DOHH2 (cell line): ENCODE measurements at regions not wholly inside any gene's neighbourhood (a gene's known extent, or its start where the extent isn't known, plus 50 kb on each side); places are given as distances from the start of the nearest gene placed in this dataset.
"Not testable (repeated sequence)": the region's sequence is repeated elsewhere in the genome, so short reads cannot be mapped to it uniquely, and the experiment has no call there.

ENCODE experiments used
- H3F3A ChIP-seq: fragments of 200-600 bp; sonication (generic), shearing (Covaris generic); 2 replicates; pipeline ENCODE4 v1.6.0; 2016; ENCODE audit warnings: antibody characterized with exemption, mild to moderate bottlenecking; ENCODE audit not compliant: control insufficient read depth, insufficient read depth
- H3K27ac ChIP-seq: fragments of 200-600 bp; sonication (generic); 2 replicates; pipeline ENCODE4 v1.5.1; 2014; ENCODE audit warnings: low read depth, mild to moderate bottlenecking, low read length, moderate library complexity
- H3K27me3 ChIP-seq: fragments of 200-600 bp; sonication (generic); 2 replicates; pipeline ENCODE4 v1.6.1; 2014; ENCODE audit warnings: mild to moderate bottlenecking, low read length, mixed read lengths; ENCODE audit not compliant: control insufficient read depth
- H3K36me3 ChIP-seq: fragments of 200-600 bp; sonication (generic); 2 replicates; pipeline ENCODE4 v1.6.1; 2014; ENCODE audit warnings: mild to moderate bottlenecking, low read length, moderate library complexity, mixed read lengths; ENCODE audit not compliant: control insufficient read depth
- H3K4me1 ChIP-seq: fragments of 200-600 bp; sonication (generic); 2 replicates; pipeline ENCODE4 v1.6.1; 2014; ENCODE audit warnings: mild to moderate bottlenecking, low read length, mixed read lengths; ENCODE audit not compliant: control insufficient read depth
- H3K4me2 ChIP-seq: fragments of 200-600 bp; sonication (generic); 2 replicates; pipeline ENCODE4 v1.6.0; 2014; ENCODE audit warnings: mild to moderate bottlenecking, low read length, moderate library complexity
- H3K4me3 ChIP-seq: fragments of 200-600 bp; sonication (generic); 2 replicates; pipeline ENCODE4 v1.5.1; 2014; ENCODE audit warnings: mild to moderate bottlenecking, low read length, mixed read lengths
- H3K79me2 ChIP-seq: fragments of 200-600 bp; sonication (generic); 2 replicates; pipeline ENCODE4 v1.6.1; 2014; ENCODE audit warnings: mild to moderate bottlenecking, low read length, mixed read lengths; ENCODE audit not compliant: control insufficient read depth
- H3K9me2 ChIP-seq: fragments of 200-600 bp; sonication (generic); replicated peaks from 2 replicates; pipeline ENCODE4 v1.6.1; 2014; ENCODE audit warnings: mild to moderate bottlenecking, low read length, mixed read lengths; ENCODE audit not compliant: control insufficient read depth
- H3K9me3 ChIP-seq: fragments of 200-600 bp; sonication (generic); 2 replicates; pipeline ENCODE4 v1.6.1; 2014; ENCODE audit warnings: antibody characterized with exemption, low read length, mixed read lengths; ENCODE audit not compliant: control insufficient read depth, insufficient read depth
- H4K20me1 ChIP-seq: fragments of 200-600 bp; sonication (generic); 2 replicates; pipeline ENCODE4 v1.6.0; 2014; ENCODE audit warnings: low read depth, mild to moderate bottlenecking, antibody characterized with exemption, low read length, moderate library complexity; ENCODE audit not compliant: control insufficient read depth, insufficient read depth
- CTCF ChIP-seq: fragments of 200-600 bp; sonication (generic); IDR thresholded peaks from one replicate; pipeline ENCODE4 v1.5.1; 2014; ENCODE audit warnings: antibody characterized with exemption, mild to moderate bottlenecking, low read depth, low read length; ENCODE audit not compliant: poor library complexity, severe bottlenecking
- EZH2phosphoT487 ChIP-seq: fragments of 200-600 bp; sonication (generic); IDR thresholded peaks from 2 replicates; pipeline ENCODE4 v1.6.1; 2017; ENCODE audit warnings: borderline replicate concordance, mild to moderate bottlenecking, antibody characterized with exemption, low read length, moderate library complexity, mixed read lengths

GRCh38 chr13:87553142-87553541, 118.0 kb upstream of the SLITRK5 start:
- no peaks in the 10 kb centered on the region for H3K9me3 ChIP-seq
- H3K27me3 ChIP-seq: no peaks in the 10 kb centered on the region
- no peaks in the 10 kb centered on the region for H3K79me2 ChIP-seq
- no peak for TF ChIP-seq CTCF
- no peaks in the 10 kb centered on the region for H3K36me3 ChIP-seq
- H3F3A ChIP-seq: no peaks in the 10 kb centered on the region
- H3K4me2 ChIP-seq: no peak overlapping the region
- no peak overlapping the region for H3K27ac ChIP-seq
- no peaks in the 10 kb centered on the region for H4K20me1 ChIP-seq
- H3K4me1 ChIP-seq: no peaks in the 10 kb centered on the region
- H3K9me2 ChIP-seq: no peaks in the 10 kb centered on the region
- no peak overlapping the region for H3K4me3 ChIP-seq

- Histone ChIP-seq H3K4me1 (no peaks in the 10 kb centered on the region), H4K20me1 (no peaks in the 10 kb centered on the region), H3K9me3 (no peaks in the 10 kb centered on the region), H3K9me2 (no peaks in the 10 kb centered on the region), H3K4me3 (no peak overlapping the region), H3K79me2 (no peaks in the 10 kb centered on the region), H3K4me2 (no peak overlapping the region), H3K27me3 (no peaks in the 10 kb centered on the region), H3F3A (no peaks in the 10 kb centered on the region), H3K27ac (no peak overlapping the region), H3K36me3 (no peaks in the 10 kb centered on the region)
- no peak for TF ChIP-seq CTCF
These were observed 117.1 kb upstream of the SLITRK5 start for GRCh38 chr13:87554045-87554444.

GRCh38 chr13:87557788-87558187, 113.4 kb upstream of the SLITRK5 start:
- Histone ChIP-seq H3K27ac (no peak overlapping the region), H3K4me1 (no peaks in the 10 kb centered on the region), H3K4me2 (no peak overlapping the region), H3K79me2 (no peaks in the 10 kb centered on the region), H3K9me2 (no peaks in the 10 kb centered on the region), H3K36me3 (no peaks in the 10 kb centered on the region), H3F3A (no peaks in the 10 kb centered on the region), H3K27me3 (no peaks in the 10 kb centered on the region), H3K9me3 (no peaks in the 10 kb centered on the region), H4K20me1 (no peaks in the 10 kb centered on the region), H3K4me3 (no peak overlapping the region)
- TF ChIP-seq CTCF: no peak
- TF ChIP-seq EZH2phosphoT487: no peak

- H3K4me1 ChIP-seq, H3K4me2 ChIP-seq, H3K4me3 ChIP-seq, H3K27me3 ChIP-seq, H3K36me3 ChIP-seq, H4K20me1 ChIP-seq, H3K27ac ChIP-seq, H3F3A ChIP-seq, H3K9me3 ChIP-seq, H3K79me2 ChIP-seq, H3K9me2 ChIP-seq: not testable (repeated sequence)
These were observed 109.6 kb upstream of the SLITRK5 start for GRCh38 chr13:87561580-87561979.
